ENCODE measurements at regions not wholly inside any gene's neighbourhood (a gene's known extent, or its start where the extent isn't known, plus 50 kb on each side); places are given as distances from the start of the nearest gene placed in this dataset.
A peak's percentile ranks its signal among the peaks of the same experiment; 100 is the strongest.

DNA sequence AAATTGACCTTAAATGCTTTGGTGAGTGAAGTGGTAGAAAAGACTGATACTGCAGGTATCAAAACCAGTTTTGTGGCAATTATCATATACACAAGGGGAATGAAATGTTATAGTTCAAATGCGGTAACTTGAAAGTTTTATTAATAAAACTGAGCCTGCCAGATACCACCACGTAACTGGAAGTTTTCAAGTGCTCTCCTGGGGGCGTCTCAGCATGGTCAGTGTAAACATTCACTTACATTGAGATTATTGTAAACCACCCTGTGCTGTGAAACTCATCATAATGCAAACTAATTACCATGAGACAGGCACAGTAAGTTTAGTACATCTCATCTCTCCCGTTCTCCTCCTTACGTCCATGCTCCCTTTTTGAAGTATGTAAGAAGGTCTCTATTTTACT lies 280.7 kb upstream of the FAR2 start:
- H3K4me3 ChIP-seq (replicated peaks in 1 of 2; ENCODE audit: low read depth in 2 of 2, low read length in 2 of 2) = no peak overlapping the region
- no peak for DNase-seq (ENCODE audit: low read depth in 2 of 2)
- TF ChIP-seq CTCF (IDR thresholded peaks at IDR 0.05; ENCODE audit: low read depth, low read length) = no peak

DNA sequence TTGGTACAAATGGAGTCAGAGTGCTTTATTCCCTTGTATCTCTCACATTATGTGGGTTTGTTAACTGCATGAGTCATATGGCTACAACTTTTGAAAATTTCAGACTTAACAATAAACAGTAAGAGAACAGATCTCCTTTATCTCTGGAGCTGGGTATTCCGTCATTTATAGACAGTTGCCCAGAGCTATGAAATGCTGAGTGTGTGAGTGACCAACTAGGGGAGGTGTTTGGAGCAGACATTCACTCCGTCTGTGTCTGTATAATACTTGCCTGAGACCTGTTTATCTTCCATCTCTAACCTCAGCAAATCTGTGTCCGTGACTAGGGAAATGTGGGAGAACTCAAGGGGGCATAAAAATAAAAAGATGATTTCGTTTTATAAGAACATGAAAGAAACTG lies 279.9 kb upstream of the FAR2 start:
- no peak overlapping the region for H3K4me3 ChIP-seq (replicated peaks in 1 of 2; ENCODE audit: low read depth in 2 of 2, low read length in 2 of 2)
- peak; percentile 67 to 76 for DNase-seq (ENCODE audit: low read depth in 2 of 2)
- no peak for TF ChIP-seq CTCF (IDR thresholded peaks at IDR 0.05; ENCODE audit: low read depth, low read length)

DNA sequence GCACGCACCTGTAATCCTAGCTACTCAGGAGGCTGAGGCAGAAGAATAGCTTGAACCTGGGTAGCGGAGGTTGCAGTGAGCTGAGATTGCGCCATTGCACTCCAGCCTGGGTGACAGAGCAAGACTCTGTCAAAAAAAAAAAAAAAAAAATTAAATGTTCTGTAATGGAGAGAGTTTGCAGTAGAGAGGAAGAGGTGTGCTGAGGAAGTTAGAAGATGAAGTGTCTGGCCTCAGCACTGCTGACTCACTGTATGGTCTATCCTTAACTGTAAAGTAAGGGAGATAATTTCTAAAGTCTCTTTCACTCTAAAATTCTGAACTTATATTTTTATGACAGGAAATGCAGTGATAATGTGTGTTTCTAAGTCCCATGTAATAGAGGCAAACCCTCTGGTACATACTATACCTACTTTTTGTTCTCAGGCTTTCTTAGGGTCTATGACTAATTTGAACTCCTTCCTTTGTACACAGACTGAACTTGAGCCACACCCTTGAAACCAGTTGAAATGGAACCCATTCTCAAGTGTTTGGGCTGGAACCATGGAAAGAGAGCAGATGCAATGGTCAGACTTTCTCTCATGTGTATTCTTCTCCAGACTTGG lies 278.1 kb upstream of the FAR2 start:
- H3K4me3 ChIP-seq (replicated peaks in 1 of 2; ENCODE audit: low read depth in 2 of 2, low read length in 2 of 2) = no peak overlapping the region
- peak in 1 of 2 donors; percentile 54 for DNase-seq (ENCODE audit: low read depth in 2 of 2)
- no peak for TF ChIP-seq CTCF (IDR thresholded peaks at IDR 0.05; ENCODE audit: low read depth, low read length)

- no peak overlapping the region for H3K4me3 ChIP-seq (replicated peaks in 1 of 2; ENCODE audit: low read depth in 2 of 2, low read length in 2 of 2)
- TF ChIP-seq CTCF (IDR thresholded peaks at IDR 0.05; ENCODE audit: low read depth, low read length) = peak; percentile 86
- DNase-seq (ENCODE audit: low read depth in 2 of 2) = peak; percentile 78 to 79
These were observed 276.3 kb upstream of the FAR2 start for GRCh38 chr12:28872654-28873268.

GRCh38 chr12:28874758-28875157 lies 274.3 kb upstream of the FAR2 start:
- no peak for DNase-seq (ENCODE audit: low read depth in 2 of 2)
- TF ChIP-seq CTCF (IDR thresholded peaks at IDR 0.05; ENCODE audit: low read depth, low read length) = no peak
- no peak overlapping the region for H3K4me3 ChIP-seq (replicated peaks in 1 of 2; ENCODE audit: low read depth in 2 of 2, low read length in 2 of 2)

GRCh38 chr12:28876196-28876798 lies 272.8 kb upstream of the FAR2 start:
- DNase-seq (ENCODE audit: low read depth in 2 of 2) = no peak
- H3K4me3 ChIP-seq (replicated peaks in 1 of 2; ENCODE audit: low read depth in 2 of 2, low read length in 2 of 2) = no peak overlapping the region
- TF ChIP-seq CTCF (IDR thresholded peaks at IDR 0.05; ENCODE audit: low read depth, low read length) = no peak
